ENCODE measurements at regions not wholly inside any gene's neighbourhood (a gene's known extent, or its start where the extent isn't known, plus 50 kb on each side); places are given as distances from the start of the nearest gene placed in this dataset.
"Not testable (repeated sequence)": the region's sequence is repeated elsewhere in the genome, so short reads cannot be mapped to it uniquely, and the experiment has no call there.

DNA sequence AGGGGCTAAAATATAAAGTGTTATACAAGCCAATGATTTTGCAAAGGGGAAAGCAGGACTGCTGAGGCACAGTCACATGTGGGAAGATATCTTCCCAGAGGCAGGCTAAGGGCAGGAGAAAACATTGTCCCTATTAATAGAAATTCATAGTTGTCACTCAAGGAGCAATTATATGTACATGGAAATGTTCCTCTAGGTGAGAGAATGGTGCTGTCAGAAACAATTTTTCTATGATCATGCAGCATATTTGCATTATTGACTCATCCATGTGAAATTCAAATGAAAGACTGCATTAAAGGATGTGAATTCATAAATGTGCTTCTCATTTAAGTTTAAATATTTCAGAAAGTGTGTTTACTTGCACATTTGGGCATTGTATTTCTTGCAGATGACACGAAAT, 775.9 kb upstream of the CDH9 start:
- no peak for DNase-seq

DNA sequence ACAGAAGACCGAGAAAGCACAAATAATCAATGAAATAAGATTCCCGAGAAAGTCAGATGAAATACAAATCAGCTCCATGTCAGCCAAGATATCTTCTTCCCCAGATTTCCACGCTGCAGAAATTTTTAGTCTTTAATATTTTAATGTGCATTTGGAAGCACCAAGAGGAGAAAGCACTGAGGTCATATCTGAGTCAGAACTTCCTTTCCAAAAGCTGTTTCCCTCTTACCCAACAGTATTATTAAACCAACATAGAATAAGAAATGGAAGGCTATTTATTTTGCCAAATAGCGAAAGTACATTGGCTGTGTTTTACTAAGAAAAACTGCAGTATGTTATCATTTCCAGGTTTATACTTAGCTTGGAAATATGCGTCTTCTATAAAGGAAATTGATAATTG, 772.1 kb upstream of the CDH9 start:
- no peak for DNase-seq

GRCh38 chr5:27797220-27797619, 758.8 kb upstream of the CDH9 start:
- no peak for DNase-seq

GRCh38 chr5:27788184-27788583, 749.8 kb upstream of the CDH9 start:
- DNase-seq, result no peak

DNA sequence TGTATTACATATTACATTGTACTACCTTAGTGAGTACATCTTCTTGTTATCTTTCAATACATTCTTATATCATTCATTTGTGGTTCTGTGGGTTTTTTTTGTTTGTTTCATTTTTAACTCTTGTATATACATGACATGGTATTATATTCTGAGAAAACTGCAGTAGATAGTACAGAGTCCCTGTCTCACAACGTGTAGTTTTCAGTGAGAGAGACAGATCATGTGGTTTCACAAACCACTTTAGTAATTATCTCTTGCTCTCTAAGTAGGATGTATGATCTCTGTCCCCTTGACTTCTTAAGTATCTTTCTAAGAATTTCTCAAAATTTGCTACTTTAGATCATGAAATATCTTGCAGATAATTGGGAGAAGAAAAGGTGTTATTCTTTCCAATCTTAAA, 745.9 kb upstream of the CDH9 start:
- DNase-seq, result no peak

DNA sequence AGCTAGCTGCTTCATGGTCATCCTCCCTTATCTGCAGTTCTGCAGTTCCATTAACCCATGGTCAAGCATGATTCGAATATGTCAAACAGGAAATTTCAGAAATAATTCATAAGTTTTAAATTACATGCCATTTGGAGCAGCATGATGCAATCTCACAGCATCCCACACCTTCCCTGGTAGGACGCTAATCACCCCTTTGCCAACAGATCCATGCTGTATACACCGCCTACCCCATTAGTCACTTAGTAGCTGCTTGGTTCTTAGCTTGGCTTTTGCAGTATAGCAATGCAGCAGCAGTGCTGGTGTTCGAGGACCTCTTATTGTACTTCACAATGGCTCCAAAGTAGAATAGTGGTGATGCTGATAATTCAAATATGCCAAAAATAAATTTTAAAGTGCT, 739.7 kb upstream of the CDH9 start:
- DNase-seq, result no peak

DNA sequence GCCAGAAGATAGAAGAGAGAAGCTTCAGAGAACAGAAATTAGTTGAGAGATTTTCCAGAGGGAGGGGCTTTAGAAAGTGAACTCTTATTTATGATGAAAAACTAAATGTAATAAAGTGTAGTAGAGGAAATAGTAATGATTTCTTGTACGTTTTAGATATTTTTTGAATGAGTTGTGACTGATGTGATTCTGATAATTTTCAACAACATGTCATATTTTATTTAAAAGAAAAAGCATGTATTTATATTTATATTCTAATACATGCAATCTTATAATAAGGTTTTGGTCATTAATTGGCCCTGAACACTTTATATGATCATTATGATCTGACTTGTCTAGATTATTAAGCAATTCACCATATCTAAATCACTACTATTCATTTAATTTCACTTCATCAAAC, 735.2 kb upstream of the CDH9 start:
- no peak for DNase-seq

DNA sequence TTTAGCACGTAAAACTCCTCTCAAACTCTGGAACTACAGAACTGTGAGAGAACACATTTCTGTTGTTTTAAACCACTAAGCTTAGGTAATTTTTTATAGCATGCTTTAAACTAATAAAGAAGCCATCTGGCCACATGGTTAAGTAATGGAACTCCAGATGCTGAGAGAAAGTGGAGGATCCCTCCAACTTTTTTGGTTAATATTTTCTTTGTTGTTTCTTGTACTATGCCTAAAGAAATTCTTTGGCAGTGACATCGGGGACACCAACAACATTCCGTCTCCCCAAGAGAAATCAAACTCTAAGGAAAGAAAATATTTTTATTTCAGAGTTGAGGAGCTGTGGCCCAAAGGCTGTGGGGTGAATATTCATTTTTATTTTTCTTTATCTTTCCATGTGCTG, 734.8 kb upstream of the CDH9 start:
- DNase-seq, result no peak

GRCh38 chr5:27769748-27770402, 731.5 kb upstream of the CDH9 start:
- DNase-seq, result no peak

- no peak for DNase-seq
Measured at GRCh38 chr5:27748847-27749246, 710.5 kb upstream of the CDH9 start.

DNA sequence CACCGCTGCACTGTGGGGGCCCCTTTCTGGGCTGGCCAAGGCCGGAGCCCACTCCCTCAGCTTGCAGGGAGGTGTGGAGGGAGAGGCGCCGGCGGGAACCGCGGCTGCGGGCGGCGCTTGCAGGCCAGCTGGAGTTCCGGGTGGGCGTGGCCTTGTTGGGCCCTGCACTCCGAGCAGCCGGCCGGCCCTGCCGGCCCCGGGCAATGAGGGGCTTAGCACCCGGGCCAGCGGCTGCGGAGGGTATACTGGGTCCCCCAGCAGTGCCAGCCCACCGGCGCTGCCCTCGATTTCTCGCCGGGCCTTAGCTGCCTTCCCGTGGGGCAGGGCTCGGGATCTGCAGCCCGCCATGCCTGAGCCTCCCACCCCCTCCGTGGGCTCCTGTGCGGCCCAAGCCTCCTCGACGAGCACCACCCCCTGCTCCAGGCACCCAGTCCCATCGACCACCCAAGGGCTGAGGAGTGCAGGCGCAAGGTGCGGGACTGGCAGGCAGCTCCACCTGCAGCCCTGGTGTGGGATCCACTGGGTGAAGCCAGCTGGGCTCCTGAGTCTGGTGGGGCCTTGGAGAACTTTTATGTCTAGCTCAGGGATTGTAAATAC, 705.1 kb upstream of the CDH9 start:
- not testable (repeated sequence) for DNase-seq

DNA sequence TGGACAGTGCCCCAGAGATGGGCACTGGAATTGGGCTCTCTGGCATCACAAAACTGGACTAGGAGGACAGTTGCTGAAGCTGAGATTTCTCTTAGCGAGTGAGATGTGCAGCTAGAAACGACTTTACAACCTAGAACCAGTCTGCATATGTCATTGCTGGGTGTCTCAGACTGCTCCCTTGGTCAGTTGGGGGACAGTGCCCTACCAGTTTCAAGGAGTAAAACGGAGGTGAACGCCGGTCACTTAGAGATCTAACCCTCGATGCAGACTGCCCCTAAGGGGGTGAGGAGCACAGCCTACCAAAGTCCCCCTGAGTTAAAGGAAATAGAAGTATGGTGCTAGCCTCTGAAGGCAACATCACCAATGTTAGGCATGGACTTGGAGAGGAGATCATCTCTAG, 704.4 kb upstream of the CDH9 start:
- no peak for DNase-seq

- no peak for DNase-seq
Measured at GRCh38 chr5:27734838-27735237, 696.5 kb upstream of the CDH9 start.

DNA sequence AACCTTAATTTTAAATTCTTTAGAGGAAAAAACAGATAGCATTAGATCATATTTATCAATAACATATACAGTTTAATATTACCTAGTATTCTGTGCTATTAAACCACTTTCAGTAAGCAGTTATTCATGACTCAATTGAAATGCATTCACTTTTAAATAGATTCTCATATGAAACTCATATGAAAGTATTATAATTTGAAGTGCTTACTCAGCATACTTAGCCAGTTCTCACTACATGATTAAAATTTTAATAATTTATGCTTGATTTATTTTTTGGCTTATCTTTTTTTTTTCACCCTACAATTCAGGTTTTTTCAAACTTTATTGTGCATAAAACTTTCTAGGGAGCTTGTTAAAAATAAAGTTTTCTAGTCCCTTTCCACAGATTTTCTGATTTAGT, 694.9 kb upstream of the CDH9 start:
- DNase-seq, result no peak

GRCh38 chr5:27727254-27727653, 688.9 kb upstream of the CDH9 start:
- DNase-seq, result no peak

DNA sequence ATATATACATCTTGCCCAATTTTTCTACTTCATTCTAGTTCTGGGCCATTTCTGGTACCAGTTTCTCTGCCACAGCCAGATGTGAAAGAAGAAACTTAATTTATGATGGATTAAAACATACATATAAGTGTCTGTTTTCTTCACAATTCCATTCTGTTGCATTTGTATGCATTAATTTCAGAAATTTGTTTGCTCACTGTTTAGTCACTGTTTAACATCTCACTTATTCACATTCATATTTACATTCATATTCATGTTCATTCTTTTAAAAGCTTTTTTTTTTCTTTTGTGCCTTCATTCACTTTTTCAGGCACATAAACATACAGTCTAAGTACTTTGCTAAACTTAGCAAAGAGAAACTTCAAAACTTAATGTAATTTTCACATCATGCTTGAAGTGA, 684.0 kb upstream of the CDH9 start:
- no peak for DNase-seq

DNA sequence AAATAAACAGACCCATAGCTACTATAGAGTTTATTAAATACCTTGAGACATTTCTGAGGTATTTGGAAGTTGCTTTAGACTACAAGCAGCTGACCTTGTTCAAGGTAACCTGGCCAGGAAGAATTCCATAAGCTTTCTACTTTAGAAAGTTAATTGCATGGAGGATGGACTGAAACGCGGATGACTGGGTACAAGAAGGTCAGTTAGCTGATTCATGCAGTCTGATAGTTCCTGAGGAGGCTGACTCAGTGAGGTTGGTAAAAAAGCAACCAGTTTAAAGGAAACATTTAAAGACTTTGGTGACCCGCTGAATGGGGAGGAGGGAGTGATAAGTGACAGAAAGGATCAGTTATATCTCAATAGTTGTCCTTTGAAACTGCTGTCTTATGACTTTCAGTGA, 670.1 kb upstream of the CDH9 start:
- DNase-seq, result no peak

GRCh38 chr5:27706832-27707231, 668.4 kb upstream of the CDH9 start:
- no peak for DNase-seq

DNA sequence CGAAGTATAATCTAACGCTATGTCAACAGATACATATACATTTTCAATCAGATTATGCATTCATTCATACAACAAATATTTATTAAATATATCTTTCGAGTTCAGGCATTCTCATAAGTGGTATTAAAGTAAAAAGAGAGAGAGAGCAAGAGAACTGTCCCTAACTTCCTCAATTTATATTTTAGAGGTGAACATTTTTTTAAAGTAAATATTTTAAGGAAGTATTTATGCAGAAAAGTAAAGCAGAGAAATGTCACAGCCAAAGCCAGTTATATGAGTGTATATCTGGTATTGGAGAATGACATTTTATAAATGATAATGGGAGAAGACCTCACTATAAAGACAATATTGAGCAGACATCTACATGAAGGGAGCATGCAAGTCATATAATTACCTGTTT, 667.3 kb upstream of the CDH9 start:
- no peak for DNase-seq

- no peak for DNase-seq
Measured at GRCh38 chr5:27701931-27702903, 663.8 kb upstream of the CDH9 start.

DNA sequence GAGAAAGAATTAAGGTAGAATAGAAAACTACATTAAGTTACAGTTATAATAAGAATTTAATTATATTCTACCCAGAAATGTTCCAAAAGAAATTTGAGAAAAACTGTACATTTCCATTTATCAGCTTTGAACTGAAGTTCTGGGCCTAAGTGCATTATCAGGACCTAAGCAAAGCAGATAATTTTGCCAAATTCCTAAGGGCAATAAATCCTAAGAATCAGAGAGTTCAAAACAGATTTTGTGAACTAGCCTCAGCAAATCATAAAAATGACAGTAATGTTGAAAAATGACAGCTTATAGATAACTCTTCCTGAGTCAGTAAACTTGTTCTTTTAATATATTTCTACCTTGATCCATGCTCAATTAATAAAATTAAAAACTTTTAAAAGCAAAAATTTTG, 662.1 kb upstream of the CDH9 start:
- no peak for DNase-seq

DNA sequence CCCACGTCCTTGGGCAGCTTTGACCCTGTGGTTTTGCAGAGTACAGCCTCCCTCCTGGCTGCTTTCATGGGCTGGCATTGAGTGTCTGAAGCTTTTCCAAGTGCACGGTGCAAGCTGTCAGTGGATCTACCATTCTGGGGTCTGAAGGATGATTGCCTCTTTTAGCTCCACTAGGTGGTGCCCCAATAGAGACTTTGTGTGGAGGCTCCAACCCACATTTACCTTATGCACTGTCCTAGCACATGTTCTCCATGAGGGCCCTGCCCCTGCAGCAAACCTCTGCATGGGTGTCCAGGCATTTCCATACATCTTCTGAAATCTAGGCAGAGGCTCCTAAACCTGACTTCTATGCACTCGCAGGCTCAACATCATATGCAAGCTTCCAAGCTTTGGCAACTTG, 644.2 kb upstream of the CDH9 start:
- no peak for DNase-seq

DNA sequence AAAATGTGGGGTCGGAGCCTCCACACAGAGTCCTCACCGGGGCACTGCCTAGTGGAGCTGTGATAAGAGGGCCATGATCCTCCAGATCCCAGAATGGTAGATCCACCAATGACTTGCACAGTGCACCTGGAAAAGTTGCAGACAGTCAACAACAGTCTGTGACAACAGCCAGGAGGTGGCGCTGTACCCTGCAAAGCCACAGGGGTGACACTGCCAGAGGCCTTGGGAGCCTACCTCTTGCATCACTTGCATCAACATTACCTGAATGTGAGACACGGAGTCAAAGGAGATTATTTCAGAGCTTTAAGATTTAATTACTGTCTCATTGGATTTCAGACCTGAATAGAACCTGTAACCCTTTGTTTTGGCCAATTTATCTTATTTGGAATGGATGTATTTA, 614.1 kb upstream of the CDH9 start:
- DNase-seq, result no peak

- DNase-seq, result no peak
Measured at GRCh38 chr5:27639005-27639612, 600.7 kb upstream of the CDH9 start.
